A549 (cell line): ENCODE measurements at regions not wholly inside any gene's neighbourhood (a gene's known extent, or its start where the extent isn't known, plus 50 kb on each side); places are given as distances from the start of the nearest gene placed in this dataset.

Experiments used
- ATAC-seq, 2 experiments: fragments of 200-7000 bp in 1 of 2; fragments of >200 bp in 1 of 2; cut with Nextera tagmentation in 1 of 2; cut with Tn5 transposase in 1 of 2; 3 replicates each; pipeline versions ENCODE4 v1.8.0 to v1.9.1; 2018 to 2020; ENCODE audit warnings: mild to moderate bottlenecking in 1 of 2, moderate library complexity in 1 of 2
- CTCF ChIA-PET: fragments of 300-600 bp; sonication (Branson Sonifier 250); formaldehyde crosslinking; extraction: SDS; loops from one replicate; lab custom pipeline; 2021; ENCODE audit warnings: antibody characterized with exemption, inconsistent platforms; lab: Yijun Ruan, JAX
- POLR2A ChIA-PET: fragments of 350-600 bp; formaldehyde crosslinking; extraction: SDS; loops from one replicate; lab custom pipeline; 2021; ENCODE audit warnings: antibody characterized with exemption, inconsistent platforms; lab: Yijun Ruan, JAX
- DNase-seq, 2 experiments: peaks; one replicate each; pipeline versions ENCODE4 v3.0.0 to v3.0.0-alpha.2; 2011 to 2016; ENCODE audit warnings: low read depth in 1 of 2, low spot score in 1 of 2
- FAIRE-seq: peaks from 2 replicates; lab custom pipeline; 2011; peaks lifted over from hg19 to GRCh38; lab: Jason Lieb, UNC
- H3K27ac ChIP-seq, 2 experiments: fragments of >200 bp; sonication (Bioruptor Twin); formaldehyde crosslinking; 3 replicates each; pipeline ENCODE4 v1.5.1; 2016 to 2017
- H3K4me1 ChIP-seq: fragments of >200 bp; sonication (Bioruptor Twin); formaldehyde crosslinking; 3 replicates; pipeline ENCODE4 v1.6.1; 2016
- H3K4me2 ChIP-seq: fragments of >200 bp; sonication (Bioruptor Twin); formaldehyde crosslinking; 3 replicates; pipeline ENCODE4 v1.6.1; 2016
- H3K4me3 ChIP-seq: fragments of >200 bp; sonication (Bioruptor Twin); formaldehyde crosslinking; 3 replicates; pipeline ENCODE4 v1.5.1; 2016
- H3K9me3 ChIP-seq: fragments of >200 bp; sonication (Bioruptor Twin); formaldehyde crosslinking; 3 replicates; pipeline ENCODE4 v1.6.1; 2016
- CHD4 ChIP-seq: fragments of 200-600 bp; sonication (generic); IDR thresholded peaks from 2 replicates; pipeline ENCODE4 v1.6.1; 2016; ENCODE audit warnings: antibody characterized with exemption, mild to moderate bottlenecking, borderline replicate concordance
- E2F6 ChIP-seq: IDR thresholded peaks from 2 replicates; pipeline ENCODE4 v1.6.1; 2012; ENCODE audit warnings: low read depth, borderline replicate concordance
- EP300 ChIP-seq, 2 experiments: fragments of >200 bp; sonication (Bioruptor Twin); formaldehyde crosslinking; IDR thresholded peaks; 2 replicates in 1 of 2; 3 replicates in 1 of 2; pipeline ENCODE4 v1.6.1; 2016 to 2017
- FOSB ChIP-seq: fragments of 250-450 bp; sonication (Bioruptor Pico); IDR thresholded peaks from 2 replicates; pipeline ENCODE4 v1.5.0; 2020; ENCODE audit warnings: mild to moderate bottlenecking, moderate library complexity
- GATA3 ChIP-seq: IDR thresholded peaks from 2 replicates; pipeline ENCODE4 v1.6.1; 2012; ENCODE audit warnings: borderline replicate concordance
- HEYL ChIP-seq: fragments of 250-450 bp; sonication (Bioruptor Pico); IDR thresholded peaks from 2 replicates; pipeline ENCODE4 v1.8.0; 2021; ENCODE audit warnings: mild to moderate bottlenecking, moderate library complexity
- HMGXB4 ChIP-seq: fragments of 250-450 bp; sonication (Bioruptor Pico); IDR thresholded peaks from 2 replicates; pipeline ENCODE4 v1.5.0; 2021; ENCODE audit warnings: mild to moderate bottlenecking, moderate library complexity, borderline replicate concordance
- HOXA7 ChIP-seq: fragments of 250-450 bp; sonication (Bioruptor Pico); IDR thresholded peaks from 2 replicates; pipeline ENCODE4 v1.5.0; 2020; ENCODE audit warnings: mild to moderate bottlenecking, moderate library complexity
- HOXB5 ChIP-seq: fragments of 250-450 bp; sonication (Bioruptor Pico); IDR thresholded peaks from 2 replicates; pipeline ENCODE4 v1.5.0; 2020; ENCODE audit warnings: mild to moderate bottlenecking, moderate library complexity
- JUN ChIP-seq, 2 experiments: fragments of >200 bp; sonication (Bioruptor Twin); formaldehyde crosslinking; IDR thresholded peaks; 2 replicates in 1 of 2; 3 replicates in 1 of 2; pipeline ENCODE4 v1.6.1; 2016 to 2017
- JUNB ChIP-seq: fragments of >200 bp; sonication (Bioruptor Twin); formaldehyde crosslinking; IDR thresholded peaks from 2 replicates; pipeline ENCODE4 v1.6.1; 2016
- MAFK ChIP-seq: fragments of 450-650 bp; IDR thresholded peaks from 2 replicates; pipeline ENCODE4 v1.6.1; 2014; ENCODE audit not compliant: partially characterized antibody
- MAX ChIP-seq: IDR thresholded peaks from 2 replicates; pipeline ENCODE4 v1.6.1; 2012
- NPAS2 ChIP-seq: fragments of 250-450 bp; sonication (Bioruptor Pico); IDR thresholded peaks from 2 replicates; pipeline ENCODE4 v1.8.0; 2022; ENCODE audit warnings: mild to moderate bottlenecking, moderate library complexity, borderline replicate concordance
- NR3C1 ChIP-seq: fragments of >200 bp; sonication (Bioruptor Twin); formaldehyde crosslinking; IDR thresholded peaks from 3 replicates; pipeline ENCODE4 v1.6.1; 2017
- PBX3 ChIP-seq: IDR thresholded peaks from 2 replicates; pipeline ENCODE4 v1.6.1; 2012
- PHF8 ChIP-seq: fragments of 200-600 bp; sonication (generic); IDR thresholded peaks from 2 replicates; pipeline ENCODE4 v1.6.1; 2016; ENCODE audit warnings: low read depth, mild to moderate bottlenecking, antibody characterized with exemption, moderate library complexity, borderline replicate concordance
- POLR2AphosphoS2 ChIP-seq: conservative IDR thresholded peaks from 2 replicates; pipeline ENCODE4 v1.6.1; 2012; ENCODE audit warnings: low read length, improper control_type of control experiment, inconsistent platforms
- RAD21 ChIP-seq, 2 experiments: fragments of >200 bp in 1 of 2; sonication (Bioruptor Twin) in 1 of 2; formaldehyde crosslinking in 1 of 2; IDR thresholded peaks in 1 of 2; conservative IDR thresholded peaks in 1 of 2; 2 replicates in 1 of 2; 3 replicates in 1 of 2; pipeline ENCODE4 v1.6.1; 2012 to 2018; ENCODE audit warnings: inconsistent platforms in 1 of 2
- RNF2 ChIP-seq: fragments of 200-600 bp; sonication (generic); IDR thresholded peaks from 2 replicates; pipeline ENCODE4 v1.6.1; 2016; ENCODE audit warnings: low read depth, mild to moderate bottlenecking, antibody characterized with exemption, moderate library complexity, borderline replicate concordance
- SREBF2 ChIP-seq: fragments of 450-650 bp; IDR thresholded peaks from 2 replicates; pipeline ENCODE4 v1.6.1; 2014; ENCODE audit warnings: mild to moderate bottlenecking, moderate library complexity
- USF2 ChIP-seq: fragments of 450-650 bp; IDR thresholded peaks from 2 replicates; pipeline ENCODE4 v1.6.1; 2014; ENCODE audit warnings: antibody characterized with exemption
- ZC3H11A ChIP-seq: fragments of 450-650 bp; IDR thresholded peaks from 2 replicates; pipeline ENCODE4 v1.6.1; 2014; ENCODE audit warnings: antibody characterized with exemption, mild to moderate bottlenecking
- ZFP36 ChIP-seq: fragments of 450-650 bp; IDR thresholded peaks from 2 replicates; pipeline ENCODE4 v1.6.1; 2014; ENCODE audit warnings: borderline replicate concordance; ENCODE audit not compliant: partially characterized antibody
- ZSCAN20 ChIP-seq: fragments of 250-450 bp; sonication (Bioruptor Pico); IDR thresholded peaks from 2 replicates; pipeline ENCODE4 v1.8.0; 2022; ENCODE audit warnings: mild to moderate bottlenecking, moderate library complexity
- WGBS: methylation state at CpG from one replicate; pipeline ENCODE4 v1.1.6; 2017; ENCODE audit errors: missing lambda C conversion rate; 5-methylcytosine and 5-hydroxymethylcytosine counted together

- ATAC-seq (no peak), DNase-seq (no peak), FAIRE-seq (no peak)
- ChIA-PET POLR2A (no interaction called here), CTCF (interaction anchor here (1.2 kb wide), 1 partner anchor 22 kb away, joined by 3 read pairs; no protein-coding TSS in a partner anchor)
- Histone ChIP-seq H3K9me3 (no peaks in the 10 kb centered on the region), H3K4me2 (no peak overlapping the region), H3K4me1 (no peaks in the 10 kb centered on the region), H3K4me3 (no peak overlapping the region), H3K27ac (no peak overlapping the region)
- WGBS, result 54% methylated on average over 4 of the region's 4 CpGs
- no peak for TF ChIP-seq RNF2
- TF ChIP-seq ZFP36, result no peak
- no peak for TF ChIP-seq ZSCAN20 (CRISPR knock-in tag)
- TF ChIP-seq EP300 (IDR thresholded peaks at IDR 0.05), result no peak
- no peak for TF ChIP-seq NR3C1
- no peak for TF ChIP-seq MAX
- no peak for TF ChIP-seq ZC3H11A
- TF ChIP-seq FOSB (CRISPR knock-in tag), result no peak
- TF ChIP-seq HOXB5 (CRISPR knock-in tag), result no peak
- TF ChIP-seq JUNB, result no peak
- no peak for TF ChIP-seq NPAS2 (CRISPR knock-in tag)
- no peak for TF ChIP-seq HMGXB4
- TF ChIP-seq MAFK, result no peak
- no peak for TF ChIP-seq PHF8
- TF ChIP-seq GATA3, result no peak
- TF ChIP-seq HOXA7 (CRISPR knock-in tag), result no peak
- TF ChIP-seq USF2, result no peak
- TF ChIP-seq CHD4, result no peak
- TF ChIP-seq E2F6, result no peak
- no peak for TF ChIP-seq SREBF2
These were observed 58.8 kb upstream of the CRIM1 start for GRCh38 chr2:36296798-36297197.

GRCh38 chr2:36294316-36294721 is 61.3 kb upstream of the CRIM1 start:
- DNase-seq (no peak), FAIRE-seq (no peak), ATAC-seq (no peak)
- no peak overlapping the region for H3K27ac ChIP-seq
- H3K4me3 ChIP-seq, result no peak overlapping the region
- ChIA-PET POLR2A (no interaction called here), CTCF (interaction anchor here (1.0 to 1.3 kb wide), 2 partner anchors 11 to 370 kb away, joined by 3 read pairs; no protein-coding TSS in a partner anchor)
- 46% methylated on average over 3 of the region's 3 CpGs for WGBS
- no peaks in the 10 kb centered on the region for H3K9me3 ChIP-seq
- no peaks in the 10 kb centered on the region for H3K4me1 ChIP-seq
- H3K4me2 ChIP-seq, result no peak overlapping the region
- TF ChIP-seq HEYL (CRISPR knock-in tag) (no peak), RAD21 (conservative IDR thresholded peaks at IDR 0.05 in 1 of 2, IDR thresholded peaks at IDR 0.05 in 1 of 2) (no peak), PBX3 (no peak), POLR2AphosphoS2 (no peak), CHD4 (no peak), PHF8 (no peak), JUN (IDR thresholded peaks at IDR 0.05) (no peak)
